Thyroid gland (tissue), 4 donors: ENCODE measurements at regions not wholly inside any gene's neighbourhood (a gene's known extent, or its start where the extent isn't known, plus 50 kb on each side); places are given as distances from the start of the nearest gene placed in this dataset.

Experiments
- POLR2A ChIP-seq, 2 donors: fragments of 450-650 bp; IDR thresholded peaks; one replicate each; pipeline ENCODE4 v1.6.1; 2017; ENCODE audit warnings: antibody characterized with exemption in 2 of 2, mild to moderate bottlenecking in 2 of 2, moderate library complexity in 1 of 2
- TF ChIP-seq, protein P1 (sequence below), 6 experiments: fragments of 200-600 bp in 3 of 6; fragments of 450-650 bp in 3 of 6; sonication (generic) in 3 of 6; IDR thresholded peaks; one replicate each; pipeline ENCODE4 v1.5.1; 2016 to 2019; ENCODE audit warnings: antibody characterized with exemption in 6 of 6, mild to moderate bottlenecking in 2 of 6, inconsistent platforms in 1 of 6, moderate library complexity in 1 of 6

GRCh38 chr12:86513226-86513625, 257.0 kb upstream of the MGAT4C start:
- TF ChIP-seq, protein P1, sequence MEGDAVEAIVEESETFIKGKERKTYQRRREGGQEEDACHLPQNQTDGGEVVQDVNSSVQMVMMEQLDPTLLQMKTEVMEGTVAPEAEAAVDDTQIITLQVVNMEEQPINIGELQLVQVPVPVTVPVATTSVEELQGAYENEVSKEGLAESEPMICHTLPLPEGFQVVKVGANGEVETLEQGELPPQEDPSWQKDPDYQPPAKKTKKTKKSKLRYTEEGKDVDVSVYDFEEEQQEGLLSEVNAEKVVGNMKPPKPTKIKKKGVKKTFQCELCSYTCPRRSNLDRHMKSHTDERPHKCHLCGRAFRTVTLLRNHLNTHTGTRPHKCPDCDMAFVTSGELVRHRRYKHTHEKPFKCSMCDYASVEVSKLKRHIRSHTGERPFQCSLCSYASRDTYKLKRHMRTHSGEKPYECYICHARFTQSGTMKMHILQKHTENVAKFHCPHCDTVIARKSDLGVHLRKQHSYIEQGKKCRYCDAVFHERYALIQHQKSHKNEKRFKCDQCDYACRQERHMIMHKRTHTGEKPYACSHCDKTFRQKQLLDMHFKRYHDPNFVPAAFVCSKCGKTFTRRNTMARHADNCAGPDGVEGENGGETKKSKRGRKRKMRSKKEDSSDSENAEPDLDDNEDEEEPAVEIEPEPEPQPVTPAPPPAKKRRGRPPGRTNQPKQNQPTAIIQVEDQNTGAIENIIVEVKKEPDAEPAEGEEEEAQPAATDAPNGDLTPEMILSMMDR (IDR thresholded peaks at IDR 0.05) = no peak
- no peak for TF ChIP-seq POLR2A (IDR thresholded peaks at IDR 0.05)
